HG03378 (cell line): ENCODE measurements at regions not wholly inside any gene's neighbourhood (a gene's known extent, or its start where the extent isn't known, plus 50 kb on each side); places are given as distances from the start of the nearest gene placed in this dataset.
"Not testable (repeated sequence)": the region's sequence is repeated elsewhere in the genome, so short reads cannot be mapped to it uniquely, and the experiment has no call there.

ENCODE experiments used
- ATAC-seq: cut with Tn5 transposase; IDR thresholded peaks from one replicate; pipeline ENCODE4 v1.9.1; 2021; ENCODE audit warnings: mild to moderate bottlenecking, moderate library complexity; ENCODE audit not compliant: unreplicated experiment

- ATAC-seq = no peak
Observed at GRCh38 chr5:39720136-39720535, 295.4 kb upstream of the DAB2 start.

DNA sequence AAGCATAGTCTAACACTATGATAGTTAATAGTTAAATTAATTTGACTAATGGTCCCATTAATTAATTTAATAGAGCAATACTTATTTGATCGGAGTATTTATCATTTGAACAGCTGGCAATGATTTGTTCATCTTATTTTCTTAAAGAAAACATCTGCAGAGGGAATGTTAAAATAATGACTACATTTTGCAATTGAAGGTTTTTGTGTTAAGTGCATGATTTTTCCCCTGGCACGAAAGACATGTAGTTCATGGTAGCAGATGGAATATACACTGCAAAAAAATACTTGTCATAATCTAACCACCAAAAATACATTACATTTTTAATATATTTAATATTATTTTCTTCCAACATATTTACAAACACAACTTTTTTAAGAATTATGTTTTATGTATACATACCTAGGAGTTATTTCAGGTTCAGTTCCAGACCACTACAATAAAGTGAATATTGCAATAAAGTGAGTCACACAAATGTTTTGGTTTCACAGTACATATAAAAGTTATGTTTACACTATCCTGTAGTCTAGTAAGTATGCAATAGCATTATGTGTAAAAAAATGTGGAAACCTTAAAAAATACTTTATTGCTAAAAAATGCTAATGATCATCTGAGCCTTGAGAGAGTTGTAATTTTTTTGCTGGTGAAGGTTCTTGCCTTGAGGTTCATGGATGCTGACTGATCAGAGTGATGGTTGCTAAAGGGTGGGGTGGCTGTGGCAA lies 292.6 kb upstream of the DAB2 start:
- ATAC-seq = no peak

DNA sequence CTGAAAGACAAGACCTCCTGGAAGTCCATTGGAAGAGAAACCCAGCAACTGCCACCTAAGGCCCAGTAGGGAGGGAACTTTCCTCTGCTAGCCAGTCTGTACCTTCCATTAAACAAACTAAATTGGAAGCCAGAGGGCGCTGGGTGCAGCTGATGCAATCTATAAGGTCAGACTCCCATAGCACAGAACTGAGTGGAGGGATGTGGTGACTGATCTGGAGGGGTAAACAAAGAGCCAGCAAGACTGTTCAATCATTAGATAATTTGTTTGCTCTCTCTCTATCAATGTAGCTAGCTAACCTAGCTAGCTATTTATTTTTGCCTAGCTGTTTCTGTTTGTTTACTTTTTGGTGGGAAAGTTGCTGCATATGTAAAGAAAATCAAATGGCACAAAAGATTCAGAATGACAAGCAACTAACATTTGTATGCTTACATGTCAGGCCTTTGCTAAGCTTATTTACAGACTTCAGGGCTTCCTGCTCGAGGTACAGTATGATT lies 291.8 kb upstream of the DAB2 start:
- peak; percentile 58 for ATAC-seq

- ATAC-seq = no peak
Observed at GRCh38 chr5:39714036-39714698, 289.4 kb upstream of the DAB2 start.

- no peak for ATAC-seq
Observed at GRCh38 chr5:39713250-39713916, 288.6 kb upstream of the DAB2 start.

DNA sequence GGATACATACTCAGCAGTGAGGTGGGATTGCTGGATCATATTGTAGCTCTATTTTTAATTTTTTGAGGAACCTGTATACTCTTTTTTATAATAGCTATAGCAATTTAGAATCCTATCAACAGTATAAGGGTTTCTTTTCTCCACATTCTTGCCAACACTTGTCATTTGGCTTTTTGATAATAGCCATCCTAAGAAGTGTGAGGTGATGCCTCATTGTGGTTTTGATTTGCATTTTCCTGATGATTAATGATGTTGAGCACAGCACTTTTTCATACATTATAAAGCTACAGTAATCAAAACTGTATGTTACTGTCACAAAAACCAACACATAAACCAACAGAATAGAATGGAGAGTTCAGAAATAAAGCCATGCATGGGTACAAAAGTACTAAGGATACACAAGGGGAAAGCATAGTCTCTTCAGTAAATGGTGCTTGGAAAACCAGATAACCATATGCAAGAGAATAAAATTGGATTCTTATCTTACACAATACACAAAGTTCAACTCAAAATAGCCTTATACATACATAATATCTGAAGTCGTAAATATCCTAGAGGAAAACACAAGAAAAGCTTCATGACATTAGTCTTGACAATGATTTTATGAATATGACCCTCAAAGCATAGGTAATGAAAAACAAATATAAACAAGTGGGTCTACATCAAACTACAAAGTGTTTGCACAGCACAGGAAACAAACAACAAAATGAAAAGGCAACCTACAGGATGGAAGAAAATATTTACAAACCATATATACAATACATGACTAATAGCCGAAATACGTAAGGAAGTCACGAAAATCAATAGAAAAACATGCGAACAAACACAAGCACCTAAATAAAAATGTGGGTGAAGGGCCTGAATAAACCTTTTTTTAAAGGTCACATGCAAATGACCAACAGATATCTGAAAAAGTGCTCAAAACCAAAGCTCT lies 287.8 kb upstream of the DAB2 start:
- no peak for ATAC-seq

- ATAC-seq = no peak
Observed at GRCh38 chr5:39711821-39712220, 287.0 kb upstream of the DAB2 start.

DNA sequence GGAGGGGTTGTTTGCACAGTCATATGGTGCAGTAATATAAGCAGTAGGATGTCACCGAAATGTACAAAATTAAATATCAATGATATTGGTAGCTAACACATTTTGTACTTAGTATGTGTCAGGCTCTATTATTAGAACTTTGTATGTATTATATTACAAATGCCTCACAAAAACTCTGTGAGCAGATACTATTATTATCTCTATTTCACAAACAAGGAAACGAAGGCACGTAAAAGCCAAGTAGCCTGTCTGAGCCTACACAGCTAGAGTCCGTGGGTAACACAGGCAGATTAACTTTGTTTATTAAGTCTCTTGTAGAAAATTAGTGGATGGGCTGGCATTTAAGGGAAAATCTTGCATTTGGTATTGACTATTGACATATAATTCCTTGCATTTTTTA lies 284.3 kb upstream of the DAB2 start:
- no peak for ATAC-seq

- ATAC-seq = no peak
Observed at GRCh38 chr5:39702928-39703327, 278.1 kb upstream of the DAB2 start.

- no peak for ATAC-seq
Observed at GRCh38 chr5:39700523-39700922, 275.7 kb upstream of the DAB2 start.

GRCh38 chr5:39698838-39699560 lies 274.2 kb upstream of the DAB2 start:
- ATAC-seq = no peak

- ATAC-seq = no peak
Observed at GRCh38 chr5:39697881-39698280, 273.1 kb upstream of the DAB2 start.

DNA sequence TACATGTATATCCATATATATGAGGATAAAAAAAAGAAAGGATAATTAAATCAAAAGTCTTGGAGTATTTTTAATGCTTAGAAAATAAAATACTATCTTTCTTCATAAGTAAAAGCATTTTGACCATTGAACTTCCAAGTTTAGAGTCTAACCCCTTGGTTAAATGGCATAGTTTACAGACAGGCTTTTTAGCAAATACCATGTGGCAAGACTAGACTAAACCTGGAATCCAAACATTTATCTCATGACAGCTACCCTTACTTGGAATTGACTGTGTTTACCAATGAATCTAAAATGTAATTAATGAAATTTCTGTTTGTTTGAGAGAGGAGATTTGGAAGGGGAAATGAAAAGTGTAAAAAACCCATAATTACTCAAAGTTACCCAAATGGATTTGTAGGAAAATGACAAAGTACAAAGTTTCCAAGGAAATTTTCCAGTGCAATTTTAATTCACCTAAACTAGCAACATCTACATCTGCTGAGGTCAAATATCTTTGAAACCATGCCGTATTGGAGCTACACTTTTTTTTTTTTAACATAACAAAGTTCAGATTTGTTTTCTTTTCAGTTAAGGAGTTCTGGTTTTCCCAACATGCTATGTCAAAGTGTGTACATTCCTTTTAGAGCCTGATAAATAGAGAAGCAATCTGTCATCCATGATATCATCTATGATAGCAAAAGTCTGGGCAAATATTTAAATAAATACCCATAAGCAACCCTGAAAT lies 272.1 kb upstream of the DAB2 start:
- no peak for ATAC-seq

DNA sequence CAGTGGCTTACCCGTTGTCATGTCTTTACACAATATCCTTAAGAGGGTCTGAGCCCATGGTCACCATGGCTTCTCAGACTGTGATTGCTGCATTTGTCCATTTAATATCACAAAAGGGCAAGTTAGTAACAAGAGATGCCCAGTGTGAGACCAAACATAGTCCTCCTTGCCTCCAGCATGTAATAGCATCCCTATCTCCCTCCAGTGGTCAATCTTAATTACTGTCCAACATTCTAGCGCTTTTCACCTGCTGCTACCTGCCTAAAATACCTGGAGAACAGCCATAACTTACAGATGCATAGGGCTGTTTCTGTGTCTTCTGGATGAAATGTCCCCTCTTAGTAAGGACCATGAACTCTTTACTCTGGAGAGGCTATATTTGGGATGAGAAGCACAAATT lies 267.2 kb upstream of the DAB2 start:
- no peak for ATAC-seq

DNA sequence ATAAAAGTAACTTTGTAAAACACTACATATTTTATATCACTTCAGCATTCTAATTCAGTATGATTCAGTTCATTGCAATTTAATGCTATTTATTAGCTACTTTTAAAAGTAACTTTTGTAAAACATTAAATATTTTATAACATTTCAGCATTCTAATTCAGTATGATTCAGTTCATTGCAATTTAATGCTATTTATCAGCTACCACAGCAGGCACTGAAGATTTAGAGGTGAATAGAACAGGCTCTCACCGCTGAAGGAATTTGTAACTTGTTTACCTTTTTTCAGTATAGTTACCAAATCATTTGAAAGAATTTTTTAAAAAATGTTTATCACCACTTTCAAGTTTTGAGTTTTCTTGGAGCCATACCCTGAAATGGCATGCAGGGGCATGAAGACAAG lies 266.4 kb upstream of the DAB2 start:
- no peak for ATAC-seq

- ATAC-seq = no peak
Observed at GRCh38 chr5:39689919-39690318, 265.1 kb upstream of the DAB2 start.

DNA sequence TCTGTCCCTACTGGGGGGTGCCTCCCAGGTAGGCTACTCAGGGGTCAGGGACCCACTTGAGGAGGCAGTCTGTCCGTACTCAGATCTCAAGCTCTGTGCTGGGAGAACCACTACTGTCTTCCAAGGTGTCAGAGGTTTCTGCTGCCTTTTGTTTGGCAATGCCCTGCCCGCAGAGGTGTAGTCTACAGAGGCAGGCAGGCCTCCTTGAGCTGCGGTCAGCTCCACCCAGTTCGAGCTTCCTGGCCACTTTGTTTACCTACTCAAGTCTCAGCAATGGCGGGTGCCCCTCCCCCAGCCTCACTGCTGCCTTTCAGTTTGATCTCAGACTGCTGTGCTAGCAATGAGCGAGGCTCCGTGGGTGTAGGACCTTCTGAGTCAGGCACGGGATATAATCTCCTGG lies 263.1 kb upstream of the DAB2 start:
- not testable (repeated sequence) for ATAC-seq

GRCh38 chr5:39680213-39680612 lies 255.4 kb upstream of the DAB2 start:
- no peak for ATAC-seq

DNA sequence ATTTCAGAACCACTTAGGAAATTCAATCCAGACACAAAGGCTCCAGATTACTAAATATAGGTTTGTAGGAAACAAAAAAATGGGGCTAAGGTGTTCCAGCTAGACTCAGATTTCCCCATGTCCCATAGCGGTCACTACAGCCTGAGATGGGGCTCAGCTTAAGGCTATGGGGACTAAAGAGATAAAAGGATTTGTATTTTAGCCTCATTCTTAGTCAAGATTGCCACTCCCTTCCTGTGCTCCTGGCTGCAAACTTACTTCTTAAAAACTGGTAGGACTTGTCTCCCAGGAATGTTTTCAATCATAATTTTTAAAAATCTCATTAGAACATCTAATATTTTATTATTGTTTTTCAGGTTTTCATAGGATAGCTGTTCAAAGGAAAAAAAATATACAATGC lies 253.8 kb upstream of the DAB2 start:
- ATAC-seq = no peak

GRCh38 chr5:39675676-39676075 lies 250.9 kb upstream of the DAB2 start:
- ATAC-seq = no peak
